Caco-2 (cell line): ENCODE measurements at regions not wholly inside any gene's neighbourhood (a gene's known extent, or its start where the extent isn't known, plus 50 kb on each side); places are given as distances from the start of the nearest gene placed in this dataset.

ENCODE experiments used
- BruUV-seq: library from RNA; stranded (reverse); fragments of 400-500 nt; replicated peaks from 2 replicates; lab custom pipeline; 2021; lab: Mats Ljungman, UMichigan
- CTCF ChIA-PET: fragments of 300-600 bp; sonication (Branson Sonifier 250); formaldehyde crosslinking; loops from one replicate; lab custom pipeline; 2022; ENCODE audit warnings: antibody characterized with exemption; lab: Charles Lee
- POLR2A ChIA-PET: fragments of 300-600 bp; sonication (Branson Sonifier 250); formaldehyde crosslinking; loops from one replicate; lab custom pipeline; 2022; ENCODE audit warnings: antibody characterized with exemption; lab: Charles Lee
- DNase-seq, 2 experiments: peaks; one replicate each; pipeline versions ENCODE4 v3.0.0 to v3.0.0-alpha.2; 2020 to 2022
- H3K27me3 ChIP-seq: replicated peaks from 2 replicates; pipeline ENCODE4 v1.6.0; 2011; ENCODE audit warnings: low read length; ENCODE audit not compliant: control insufficient read depth, insufficient read depth
- H3K36me3 ChIP-seq: 2 replicates; pipeline ENCODE4 v1.5.1; 2011; ENCODE audit warnings: low read length; ENCODE audit not compliant: control insufficient read depth, insufficient read depth
- H3K4me1 ChIP-seq: fragments of 250-450 bp; sonication (Bioruptor Pico); 2 replicates; pipeline ENCODE4 v1.5.1; 2020; ENCODE audit warnings: mild to moderate bottlenecking
- H3K4me3 ChIP-seq: 2 replicates; pipeline ENCODE4 v1.5.1; 2011; ENCODE audit warnings: low read depth, mild to moderate bottlenecking, control low read depth, low read length
- H3K9me3 ChIP-seq: fragments of 250-450 bp; sonication (Bioruptor Pico); 2 replicates; pipeline ENCODE4 v1.5.1; 2020; ENCODE audit warnings: mild to moderate bottlenecking, moderate library complexity
- H3K27ac Mint-ChIP-seq: one replicate; pipeline ENCODE4 v1.8.0; 2022; ENCODE audit warnings: mixed read lengths; ENCODE audit not compliant: unreplicated experiment
- H3K27me3 Mint-ChIP-seq: one replicate; pipeline ENCODE4 v1.8.0; 2022; ENCODE audit warnings: mixed read lengths; ENCODE audit not compliant: insufficient read depth, unreplicated experiment
- H3K36me3 Mint-ChIP-seq: one replicate; pipeline ENCODE4 v1.8.0; 2022; ENCODE audit warnings: mild to moderate bottlenecking, mixed read lengths; ENCODE audit not compliant: insufficient read depth, unreplicated experiment
- H3K4me1 Mint-ChIP-seq: one replicate; pipeline ENCODE4 v1.8.0; 2022; ENCODE audit warnings: low read depth, mixed read lengths; ENCODE audit not compliant: unreplicated experiment
- H3K4me3 Mint-ChIP-seq: one replicate; pipeline ENCODE4 v1.8.0; 2022; ENCODE audit warnings: mild to moderate bottlenecking, moderate library complexity, mixed read lengths; ENCODE audit not compliant: unreplicated experiment
- H3K9me3 Mint-ChIP-seq: one replicate; pipeline ENCODE4 v1.8.0; 2022; ENCODE audit warnings: mixed read lengths; ENCODE audit not compliant: unreplicated experiment
- CTCF ChIP-seq, 2 experiments: fragments of 200-600 bp in 1 of 2; IDR thresholded peaks; 1 replicate in 1 of 2; 2 replicates in 1 of 2; pipeline versions ENCODE4 v1.5.1 to v1.8.0; 2011 to 2022; ENCODE audit warnings: antibody characterized with exemption in 1 of 2, control low read depth in 1 of 2, inconsistent platforms in 1 of 2, low read depth in 1 of 2, low read length in 1 of 2, mild to moderate bottlenecking in 1 of 2, moderate library complexity in 1 of 2; ENCODE audit not compliant: insufficient read depth in 1 of 2, severe bottlenecking in 1 of 2, unreplicated experiment in 1 of 2
- intact Hi-C: fragments of 100-400 bp; cut with micrococcal nuclease; formaldehyde crosslinking; loops from one replicate; pipeline ENCODE4 v1.10.0; 2022; ENCODE audit not compliant: unreplicated experiment

GRCh38 chr6:23213193-23213592 lies 643.8 kb downstream of the HDGFL1 start:
- H3K4me1 ChIP-seq: 0 out of 2 replicates have a peak, but pooled peaks cover 3% of the 10 kb centered on the region
- H3K9me3 ChIP-seq: no peaks in the 10 kb centered on the region
- TF ChIP-seq CTCF (IDR thresholded peaks at IDR 0.05; ENCODE audit: insufficient read depth in 1 of 2, low read depth in 1 of 2, low read length in 1 of 2, severe bottlenecking in 1 of 2, unreplicated experiment in 1 of 2): no peak
- Mint-ChIP-seq H3K4me1 (no peaks in the 10 kb centered on the region), H3K36me3 (no peaks in the 10 kb centered on the region), H3K27me3 (no peaks in the 10 kb centered on the region), H3K27ac (no peak overlapping the region), H3K9me3 (peaks cover 24% of the 10 kb centered on the region), H3K4me3 (no peak overlapping the region)
- POLR2A ChIA-PET: no interaction called here
- no peaks in the 10 kb centered on the region for H3K36me3 ChIP-seq
- CTCF ChIA-PET: no interaction called here
- no TSS peak for BruUV-seq
- H3K4me3 ChIP-seq: no peak overlapping the region
- H3K27me3 ChIP-seq: no peaks in the 10 kb centered on the region
- intact Hi-C loops: no loop called here
- DNase-seq: no peak

GRCh38 chr6:23213651-23214050 lies 644.3 kb downstream of the HDGFL1 start:
- TF ChIP-seq CTCF (IDR thresholded peaks at IDR 0.05; ENCODE audit: insufficient read depth in 1 of 2, low read depth in 1 of 2, low read length in 1 of 2, severe bottlenecking in 1 of 2, unreplicated experiment in 1 of 2): no peak
- CTCF ChIA-PET: no interaction called here

GRCh38 chr6:23218751-23219150 lies 649.4 kb downstream of the HDGFL1 start:
- intact Hi-C loops: no loop called here
- POLR2A ChIA-PET: no interaction called here
- peaks cover 7% of the 10 kb centered on the region for H3K9me3 Mint-ChIP-seq
- TF ChIP-seq CTCF (IDR thresholded peaks at IDR 0.05; ENCODE audit: insufficient read depth in 1 of 2, low read depth in 1 of 2, low read length in 1 of 2, severe bottlenecking in 1 of 2, unreplicated experiment in 1 of 2): no peak
- H3K36me3 ChIP-seq: no peaks in the 10 kb centered on the region
- H3K4me3 ChIP-seq: no peak overlapping the region
- 0 out of 2 replicates have a peak, but pooled peaks cover 3% of the 10 kb centered on the region for H3K4me1 ChIP-seq
- no peak for DNase-seq
- H3K27ac Mint-ChIP-seq: no peak overlapping the region
- no TSS peak for BruUV-seq
- CTCF ChIA-PET: no interaction called here
- H3K27me3 Mint-ChIP-seq: no peaks in the 10 kb centered on the region
- no peaks in the 10 kb centered on the region for H3K36me3 Mint-ChIP-seq
- H3K4me1 Mint-ChIP-seq: no peaks in the 10 kb centered on the region
- peaks cover 5% of the 10 kb centered on the region; the same call in 1 of the 2 replicates for H3K9me3 ChIP-seq
- no peaks in the 10 kb centered on the region for H3K27me3 ChIP-seq
- no peak overlapping the region for H3K4me3 Mint-ChIP-seq

More at GRCh38 chr6:23213651-23214050, 644.3 kb downstream of the HDGFL1 start:
- no peak for DNase-seq
- no peak overlapping the region for H3K27ac Mint-ChIP-seq
- no peaks in the 10 kb centered on the region for H3K9me3 ChIP-seq
- H3K4me3 Mint-ChIP-seq: no peak overlapping the region
- peaks cover 20% of the 10 kb centered on the region for H3K9me3 Mint-ChIP-seq
- BruUV-seq: no TSS peak
- H3K27me3 Mint-ChIP-seq: no peaks in the 10 kb centered on the region
- H3K4me1 ChIP-seq: 0 out of 2 replicates have a peak, but pooled peaks cover 3% of the 10 kb centered on the region
- no peak overlapping the region for H3K4me3 ChIP-seq
- no peaks in the 10 kb centered on the region for H3K36me3 Mint-ChIP-seq
- intact Hi-C loops: no loop called here
- H3K27me3 ChIP-seq: no peaks in the 10 kb centered on the region
- POLR2A ChIA-PET: no interaction called here
- H3K36me3 ChIP-seq: no peaks in the 10 kb centered on the region
- no peaks in the 10 kb centered on the region for H3K4me1 Mint-ChIP-seq
